Vagina (tissue), 2 donors: ENCODE measurements at regions not wholly inside any gene's neighbourhood (a gene's known extent, or its start where the extent isn't known, plus 50 kb on each side); places are given as distances from the start of the nearest gene placed in this dataset.
"Not testable (repeated sequence)": the region's sequence is repeated elsewhere in the genome, so short reads cannot be mapped to it uniquely, and the experiment has no call there.

Source experiments
- POLR2AphosphoS5 ChIP-seq, 2 donors: sonication (generic); formaldehyde crosslinking; IDR thresholded peaks; one replicate each; pipeline ENCODE4 v1.9.0; 2017; ENCODE audit warnings: antibody characterized with exemption in 2 of 2, mild to moderate bottlenecking in 2 of 2, low read depth in 1 of 2; ENCODE audit not compliant: insufficient read depth in 1 of 2
- TF ChIP-seq, protein P1 (sequence below), 3 experiments: fragments of 450-650 bp in 2 of 3; fragments of 200-600 bp in 1 of 3; sonication (generic) in 1 of 3; IDR thresholded peaks; one replicate each; pipeline ENCODE4 v1.5.1; 2017 to 2019; ENCODE audit warnings: antibody characterized with exemption in 3 of 3, mild to moderate bottlenecking in 2 of 3, moderate library complexity in 2 of 3

DNA sequence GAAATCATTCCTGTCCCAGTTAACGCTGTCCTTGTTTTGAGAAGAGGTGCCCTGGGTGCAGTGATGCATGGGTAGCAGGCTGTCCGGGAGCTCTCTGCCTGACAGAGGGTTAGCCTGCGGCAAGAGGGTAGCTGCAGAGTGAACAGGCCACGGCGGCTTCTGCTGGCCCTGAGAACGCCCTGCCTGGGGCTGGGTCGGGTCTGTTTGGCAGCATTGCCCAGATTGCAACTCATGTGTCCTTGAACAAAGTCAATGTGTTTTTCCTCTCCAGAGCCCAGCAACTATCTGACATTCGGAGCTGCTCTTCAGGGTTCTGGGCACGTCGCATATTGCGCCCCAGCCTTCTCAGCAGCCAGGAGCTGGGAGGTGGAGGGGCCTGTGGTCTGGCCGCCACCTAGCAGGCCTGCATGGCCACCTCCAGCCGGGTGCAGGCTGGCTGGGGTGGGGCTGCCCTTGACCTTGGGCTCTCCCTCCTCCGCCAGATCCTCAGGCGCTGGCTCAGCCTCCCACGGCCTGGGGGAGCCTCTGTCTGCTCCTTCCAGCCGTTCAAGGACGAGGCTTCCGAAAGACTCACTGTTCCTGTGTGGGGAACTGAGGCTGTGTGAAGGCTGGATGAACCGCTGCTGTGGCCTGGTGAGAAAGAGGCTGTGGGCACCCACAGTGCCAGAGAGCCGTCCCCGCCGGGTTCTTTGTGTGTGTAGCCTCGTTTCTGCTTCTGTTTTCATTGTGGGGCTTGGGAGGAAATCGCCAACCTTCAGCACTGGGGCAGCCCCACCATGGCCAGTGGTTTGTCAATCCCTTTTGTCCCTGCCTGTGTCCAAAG lies 146.7 kb downstream of the NPIPB11 start:
- TF ChIP-seq, protein P1, sequence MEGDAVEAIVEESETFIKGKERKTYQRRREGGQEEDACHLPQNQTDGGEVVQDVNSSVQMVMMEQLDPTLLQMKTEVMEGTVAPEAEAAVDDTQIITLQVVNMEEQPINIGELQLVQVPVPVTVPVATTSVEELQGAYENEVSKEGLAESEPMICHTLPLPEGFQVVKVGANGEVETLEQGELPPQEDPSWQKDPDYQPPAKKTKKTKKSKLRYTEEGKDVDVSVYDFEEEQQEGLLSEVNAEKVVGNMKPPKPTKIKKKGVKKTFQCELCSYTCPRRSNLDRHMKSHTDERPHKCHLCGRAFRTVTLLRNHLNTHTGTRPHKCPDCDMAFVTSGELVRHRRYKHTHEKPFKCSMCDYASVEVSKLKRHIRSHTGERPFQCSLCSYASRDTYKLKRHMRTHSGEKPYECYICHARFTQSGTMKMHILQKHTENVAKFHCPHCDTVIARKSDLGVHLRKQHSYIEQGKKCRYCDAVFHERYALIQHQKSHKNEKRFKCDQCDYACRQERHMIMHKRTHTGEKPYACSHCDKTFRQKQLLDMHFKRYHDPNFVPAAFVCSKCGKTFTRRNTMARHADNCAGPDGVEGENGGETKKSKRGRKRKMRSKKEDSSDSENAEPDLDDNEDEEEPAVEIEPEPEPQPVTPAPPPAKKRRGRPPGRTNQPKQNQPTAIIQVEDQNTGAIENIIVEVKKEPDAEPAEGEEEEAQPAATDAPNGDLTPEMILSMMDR (IDR thresholded peaks at IDR 0.05): not testable (repeated sequence)
- TF ChIP-seq POLR2AphosphoS5 (IDR thresholded peaks at IDR 0.05; ENCODE audit: insufficient read depth in 1 of 2, low read depth in 1 of 2): not testable (repeated sequence)
